ENCODE measurements at regions not wholly inside any gene's neighbourhood (a gene's known extent, or its start where the extent isn't known, plus 50 kb on each side); places are given as distances from the start of the nearest gene placed in this dataset.

GRCh38 chr14:71228711-71229110 is 321.5 kb downstream of the PCNX1 start:
- no peak for TF ChIP-seq CTCF (IDR thresholded peaks at IDR 0.05; ENCODE audit: control insufficient read depth, insufficient read depth, low read depth, low read length, missing control alignments)
- H3K4me3 ChIP-seq (ENCODE audit: control insufficient read depth, low read depth, low read length) = no peak overlapping the region
- no peak for DNase-seq (ENCODE audit: low read depth)

- H3K4me3 ChIP-seq (ENCODE audit: control insufficient read depth, low read depth, low read length) = no peak overlapping the region
- no peak for TF ChIP-seq CTCF (IDR thresholded peaks at IDR 0.05; ENCODE audit: control insufficient read depth, insufficient read depth, low read depth, low read length, missing control alignments)
- DNase-seq (ENCODE audit: low read depth) = no peak
Measured at GRCh38 chr14:71229875-71230274, 322.6 kb downstream of the PCNX1 start.

GRCh38 chr14:71230897-71231296 is 323.6 kb downstream of the PCNX1 start:
- DNase-seq (ENCODE audit: low read depth) = no peak
- no peak overlapping the region for H3K4me3 ChIP-seq (ENCODE audit: control insufficient read depth, low read depth, low read length)
- TF ChIP-seq CTCF (IDR thresholded peaks at IDR 0.05; ENCODE audit: control insufficient read depth, insufficient read depth, low read depth, low read length, missing control alignments) = no peak

GRCh38 chr14:71231521-71232393 is 324.5 kb downstream of the PCNX1 start:
- TF ChIP-seq CTCF (IDR thresholded peaks at IDR 0.05; ENCODE audit: control insufficient read depth, insufficient read depth, low read depth, low read length, missing control alignments) = no peak
- no peak for DNase-seq (ENCODE audit: low read depth)
- H3K4me3 ChIP-seq (ENCODE audit: control insufficient read depth, low read depth, low read length) = no peak overlapping the region

GRCh38 chr14:71232506-71232905 is 325.2 kb downstream of the PCNX1 start:
- no peak overlapping the region for H3K4me3 ChIP-seq (ENCODE audit: control insufficient read depth, low read depth, low read length)
- DNase-seq (ENCODE audit: low read depth) = no peak
- TF ChIP-seq CTCF (IDR thresholded peaks at IDR 0.05; ENCODE audit: control insufficient read depth, insufficient read depth, low read depth, low read length, missing control alignments) = no peak

GRCh38 chr14:71235875-71236274 is 328.6 kb downstream of the PCNX1 start:
- no peak for TF ChIP-seq CTCF (IDR thresholded peaks at IDR 0.05; ENCODE audit: control insufficient read depth, insufficient read depth, low read depth, low read length, missing control alignments)
- DNase-seq (ENCODE audit: low read depth) = peak; percentile 47
- H3K4me3 ChIP-seq (ENCODE audit: control insufficient read depth, low read depth, low read length) = no peak overlapping the region

Measured in AG09309 (cell line).